ENCODE measurements at regions not wholly inside any gene's neighbourhood (a gene's known extent, or its start where the extent isn't known, plus 50 kb on each side); places are given as distances from the start of the nearest gene placed in this dataset.

DNA sequence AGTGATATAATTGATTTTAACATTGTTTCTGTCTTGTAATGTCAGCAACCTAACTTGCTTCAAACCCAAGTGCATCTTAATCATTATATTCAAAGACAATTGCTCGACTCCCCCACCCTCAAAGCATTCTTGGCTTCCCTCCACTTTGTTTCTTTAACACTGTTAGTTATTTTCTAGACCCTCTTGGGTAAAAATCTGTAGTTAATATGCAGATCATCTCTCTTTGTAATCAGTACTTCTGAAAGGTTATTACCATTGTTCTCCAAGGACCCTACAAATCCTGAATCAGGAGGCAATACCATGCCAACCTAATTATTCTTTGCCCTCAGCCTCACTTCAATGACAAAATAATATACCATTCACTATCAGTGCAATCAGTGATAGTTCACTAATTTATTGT lies 1075.7 kb downstream of the AMY1C start:
- no peak overlapping the region for H3K27ac Mint-ChIP-seq (ENCODE audit: unreplicated experiment)
- no peaks in the 10 kb centered on the region for H3K27me3 Mint-ChIP-seq (ENCODE audit: unreplicated experiment)
- TF ChIP-seq, protein P1, sequence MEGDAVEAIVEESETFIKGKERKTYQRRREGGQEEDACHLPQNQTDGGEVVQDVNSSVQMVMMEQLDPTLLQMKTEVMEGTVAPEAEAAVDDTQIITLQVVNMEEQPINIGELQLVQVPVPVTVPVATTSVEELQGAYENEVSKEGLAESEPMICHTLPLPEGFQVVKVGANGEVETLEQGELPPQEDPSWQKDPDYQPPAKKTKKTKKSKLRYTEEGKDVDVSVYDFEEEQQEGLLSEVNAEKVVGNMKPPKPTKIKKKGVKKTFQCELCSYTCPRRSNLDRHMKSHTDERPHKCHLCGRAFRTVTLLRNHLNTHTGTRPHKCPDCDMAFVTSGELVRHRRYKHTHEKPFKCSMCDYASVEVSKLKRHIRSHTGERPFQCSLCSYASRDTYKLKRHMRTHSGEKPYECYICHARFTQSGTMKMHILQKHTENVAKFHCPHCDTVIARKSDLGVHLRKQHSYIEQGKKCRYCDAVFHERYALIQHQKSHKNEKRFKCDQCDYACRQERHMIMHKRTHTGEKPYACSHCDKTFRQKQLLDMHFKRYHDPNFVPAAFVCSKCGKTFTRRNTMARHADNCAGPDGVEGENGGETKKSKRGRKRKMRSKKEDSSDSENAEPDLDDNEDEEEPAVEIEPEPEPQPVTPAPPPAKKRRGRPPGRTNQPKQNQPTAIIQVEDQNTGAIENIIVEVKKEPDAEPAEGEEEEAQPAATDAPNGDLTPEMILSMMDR (IDR thresholded peaks at IDR 0.05; ENCODE audit: unreplicated experiment), result no peak
- no peak for DNase-seq (ENCODE audit: low spot score)
- no peaks in the 10 kb centered on the region for H3K4me1 Mint-ChIP-seq (ENCODE audit: unreplicated experiment)
- no peaks in the 10 kb centered on the region for H3K9me3 Mint-ChIP-seq (ENCODE audit: unreplicated experiment)
- no peak overlapping the region for H3K4me3 Mint-ChIP-seq (ENCODE audit: unreplicated experiment)
- H3K36me3 Mint-ChIP-seq (ENCODE audit: low read depth, unreplicated experiment), result no peaks in the 10 kb centered on the region

DNA sequence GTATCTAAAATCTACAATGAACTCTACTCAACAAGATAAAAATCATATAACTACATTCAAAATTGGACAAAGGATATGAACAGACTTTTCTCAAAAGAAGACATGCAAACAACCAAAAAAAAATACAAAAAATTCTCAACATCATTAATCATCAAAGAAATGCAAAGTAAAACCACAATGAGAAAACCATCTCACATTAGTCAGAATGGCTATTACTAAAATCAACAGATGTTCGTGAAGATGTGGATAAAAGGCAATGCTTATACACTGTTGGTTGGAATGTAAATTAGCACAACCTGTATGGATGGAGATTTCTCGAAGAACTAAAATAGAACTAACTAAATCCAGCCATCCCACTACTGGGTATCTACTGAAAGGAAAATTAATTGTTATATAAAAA lies 1080.8 kb downstream of the AMY1C start:
- H3K4me3 Mint-ChIP-seq (ENCODE audit: unreplicated experiment), result no peak overlapping the region
- DNase-seq (ENCODE audit: low spot score), result no peak

DNA sequence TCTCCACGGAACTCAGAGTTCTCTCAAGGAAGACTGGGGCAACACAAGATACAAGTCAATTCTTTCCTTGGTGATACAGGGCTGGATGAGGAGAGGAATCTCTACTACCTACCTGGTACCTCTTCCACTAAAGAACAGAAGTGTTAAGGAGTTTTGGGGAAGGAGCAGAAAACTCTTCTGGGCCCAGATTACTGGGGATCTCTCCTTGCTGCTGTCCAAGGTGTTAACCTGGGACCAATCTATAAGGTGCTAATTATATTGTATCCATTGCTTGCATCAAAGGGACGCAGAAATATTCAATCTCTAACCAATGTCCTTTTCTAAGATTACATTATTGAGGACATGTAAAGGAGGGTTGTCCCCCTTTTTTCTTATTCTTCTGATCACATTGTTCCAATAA lies 1102.5 kb downstream of the AMY1C start:
- Mint-ChIP-seq H3K4me1 (ENCODE audit: unreplicated experiment) (no peaks in the 10 kb centered on the region), H3K4me3 (ENCODE audit: unreplicated experiment) (no peak overlapping the region), H3K27ac (ENCODE audit: unreplicated experiment) (no peak overlapping the region), H3K36me3 (ENCODE audit: low read depth, unreplicated experiment) (no peaks in the 10 kb centered on the region), H3K9me3 (ENCODE audit: unreplicated experiment) (no peaks in the 10 kb centered on the region), H3K27me3 (ENCODE audit: unreplicated experiment) (no peaks in the 10 kb centered on the region)
- no peak for DNase-seq (ENCODE audit: low spot score)
- TF ChIP-seq, protein P1 (IDR thresholded peaks at IDR 0.05; ENCODE audit: unreplicated experiment), result no peak

More for the DNA sequence above, 1080.8 kb downstream of the AMY1C start:
- no peaks in the 10 kb centered on the region for H3K9me3 Mint-ChIP-seq (ENCODE audit: unreplicated experiment)
- no peaks in the 10 kb centered on the region for H3K4me1 Mint-ChIP-seq (ENCODE audit: unreplicated experiment)
- peaks cover 2% of the 10 kb centered on the region for H3K27me3 Mint-ChIP-seq (ENCODE audit: unreplicated experiment)
- TF ChIP-seq, protein P1 (IDR thresholded peaks at IDR 0.05; ENCODE audit: unreplicated experiment), result no peak
- H3K27ac Mint-ChIP-seq (ENCODE audit: unreplicated experiment), result no peak overlapping the region
- H3K36me3 Mint-ChIP-seq (ENCODE audit: low read depth, unreplicated experiment), result no peaks in the 10 kb centered on the region

DNA sequence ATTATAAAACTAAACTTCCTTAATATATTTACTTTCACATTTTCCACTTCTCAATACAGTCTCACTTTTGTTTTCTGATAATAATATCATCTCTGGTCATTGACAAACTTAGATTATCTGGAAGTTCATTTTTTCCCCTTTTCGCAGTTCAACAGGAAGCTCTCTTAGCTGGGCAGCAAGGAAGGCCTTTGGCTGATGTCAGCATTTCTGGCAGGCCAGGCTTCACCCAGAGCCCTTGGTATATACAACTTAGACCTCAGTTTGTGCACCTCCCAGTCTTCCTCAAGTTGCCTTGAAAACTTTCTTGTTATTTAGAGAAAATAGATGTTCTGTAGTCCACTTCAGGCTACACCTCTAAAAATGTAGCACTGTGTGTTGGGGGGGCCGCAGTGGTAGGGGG lies 1103.6 kb downstream of the AMY1C start:
- no peaks in the 10 kb centered on the region for H3K27me3 Mint-ChIP-seq (ENCODE audit: unreplicated experiment)
- TF ChIP-seq, protein P1 (IDR thresholded peaks at IDR 0.05; ENCODE audit: unreplicated experiment), result no peak
- no peaks in the 10 kb centered on the region for H3K36me3 Mint-ChIP-seq (ENCODE audit: low read depth, unreplicated experiment)
- no peak for DNase-seq (ENCODE audit: low spot score)
- H3K27ac Mint-ChIP-seq (ENCODE audit: unreplicated experiment), result no peak overlapping the region
- H3K4me1 Mint-ChIP-seq (ENCODE audit: unreplicated experiment), result no peaks in the 10 kb centered on the region
- no peak overlapping the region for H3K4me3 Mint-ChIP-seq (ENCODE audit: unreplicated experiment)
- H3K9me3 Mint-ChIP-seq (ENCODE audit: unreplicated experiment), result no peaks in the 10 kb centered on the region

DNA sequence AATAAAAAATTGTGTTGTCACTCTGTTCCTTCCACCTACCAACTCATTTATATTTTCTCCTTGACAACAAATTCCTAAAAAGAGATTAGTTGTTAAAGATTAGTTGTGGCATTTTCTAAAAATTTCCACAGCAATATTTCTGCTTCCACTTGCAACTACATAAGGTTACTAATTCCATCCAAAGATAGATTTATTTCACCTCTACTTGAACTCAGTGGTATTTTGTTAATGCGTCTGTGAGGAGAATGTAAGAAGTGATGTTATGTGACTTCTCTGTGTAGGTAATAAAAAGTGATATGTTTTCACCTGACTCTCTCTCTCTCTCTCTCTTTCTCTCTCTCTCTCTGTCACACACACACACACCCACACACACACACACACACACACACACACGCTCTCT lies 1104.8 kb downstream of the AMY1C start:
- Mint-ChIP-seq H3K27me3 (ENCODE audit: unreplicated experiment) (peaks cover 3% of the 10 kb centered on the region), H3K36me3 (ENCODE audit: low read depth, unreplicated experiment) (no peaks in the 10 kb centered on the region), H3K9me3 (ENCODE audit: unreplicated experiment) (no peaks in the 10 kb centered on the region), H3K4me3 (ENCODE audit: unreplicated experiment) (no peak overlapping the region), H3K27ac (ENCODE audit: unreplicated experiment) (no peak overlapping the region), H3K4me1 (ENCODE audit: unreplicated experiment) (no peaks in the 10 kb centered on the region)
- no peak for DNase-seq (ENCODE audit: low spot score)
- TF ChIP-seq, protein P1 (IDR thresholded peaks at IDR 0.05; ENCODE audit: unreplicated experiment), result no peak
